ENCODE measurements at regions not wholly inside any gene's neighbourhood (a gene's known extent, or its start where the extent isn't known, plus 50 kb on each side); places are given as distances from the start of the nearest gene placed in this dataset.
"Not testable (repeated sequence)": the region's sequence is repeated elsewhere in the genome, so short reads cannot be mapped to it uniquely, and the experiment has no call there.

DNA sequence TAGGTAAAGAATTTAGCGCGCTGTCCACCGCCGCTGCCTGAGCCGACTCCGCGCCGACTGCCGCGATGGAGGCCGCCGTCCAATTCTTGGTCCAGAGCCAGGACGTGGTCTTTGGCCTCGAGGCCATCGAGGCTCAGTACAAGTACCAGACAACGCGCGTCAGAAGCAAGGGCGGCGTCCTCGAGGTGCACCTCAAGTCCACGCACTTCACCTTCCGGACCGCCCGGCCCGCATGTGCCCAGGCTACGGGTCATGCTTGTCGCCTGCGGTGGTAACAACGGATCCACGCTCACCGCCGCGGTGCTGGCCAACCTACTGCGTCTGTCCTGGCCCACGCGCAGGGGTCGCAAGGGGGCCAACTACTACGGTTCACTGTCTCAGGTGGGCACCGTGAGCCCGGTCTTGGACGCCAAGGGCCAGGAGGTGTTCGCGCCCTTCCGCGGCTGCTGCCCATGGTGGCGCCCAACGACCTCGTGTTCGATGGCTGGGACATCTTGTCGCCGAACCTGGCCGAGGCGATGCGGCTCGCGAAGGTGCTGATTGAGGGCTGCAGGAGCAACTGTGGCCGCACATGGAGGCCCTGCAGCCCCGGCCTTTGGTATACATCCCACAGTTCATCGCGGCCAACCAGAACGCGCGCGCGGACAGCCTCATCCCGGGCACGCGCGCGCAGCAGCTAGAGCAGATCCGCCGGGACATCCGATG lies 128.0 kb downstream of the ANAPC4 start:
- no peak for ATAC-seq
- no peak overlapping the region for H3K27ac Mint-ChIP-seq
- H3K27me3 Mint-ChIP-seq, result peaks cover 0 to 12% (median 0%) of the 10 kb centered on the region in 5 donors
- H3K36me3 Mint-ChIP-seq, result no peaks in the 10 kb centered on the region
- peaks cover 0 to 11% (median 1%) of the 10 kb centered on the region in 9 donors for H3K9me3 Mint-ChIP-seq
- no peaks in the 10 kb centered on the region for H3K4me1 Mint-ChIP-seq
- POLR2A ChIA-PET, result no interaction called here
- no peak for DNase-seq
- H3K4me3 Mint-ChIP-seq, result no peak overlapping the region

DNA sequence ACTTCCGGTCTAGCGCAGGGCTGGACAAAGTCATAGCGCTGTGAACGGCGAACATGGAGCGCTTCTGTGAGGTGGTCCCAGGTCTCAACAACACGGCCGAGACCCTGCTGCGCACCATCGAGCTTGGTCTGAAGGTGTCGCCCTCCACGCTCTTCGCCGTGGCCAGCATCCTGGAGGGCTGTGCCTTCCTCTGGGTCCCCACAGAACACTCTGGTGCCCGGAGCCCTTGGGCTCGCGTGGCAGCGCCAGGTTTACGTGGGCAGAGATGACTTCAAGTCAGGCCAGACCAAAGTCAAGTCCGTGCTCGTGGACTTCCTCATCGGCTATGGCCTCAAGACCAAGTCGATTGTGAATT lies 128.6 kb downstream of the ANAPC4 start:
- DNase-seq, result no peak
- ATAC-seq, result no peak
- Mint-ChIP-seq H3K27ac (no peak overlapping the region), H3K36me3 (no peaks in the 10 kb centered on the region), H3K9me3 (peaks cover 0 to 11% (median 1%) of the 10 kb centered on the region in 9 donors), H3K4me1 (no peaks in the 10 kb centered on the region), H3K27me3 (peaks cover 0 to 9% (median 0%) of the 10 kb centered on the region in 5 donors), H3K4me3 (no peak overlapping the region)
- POLR2A ChIA-PET, result no interaction called here

DNA sequence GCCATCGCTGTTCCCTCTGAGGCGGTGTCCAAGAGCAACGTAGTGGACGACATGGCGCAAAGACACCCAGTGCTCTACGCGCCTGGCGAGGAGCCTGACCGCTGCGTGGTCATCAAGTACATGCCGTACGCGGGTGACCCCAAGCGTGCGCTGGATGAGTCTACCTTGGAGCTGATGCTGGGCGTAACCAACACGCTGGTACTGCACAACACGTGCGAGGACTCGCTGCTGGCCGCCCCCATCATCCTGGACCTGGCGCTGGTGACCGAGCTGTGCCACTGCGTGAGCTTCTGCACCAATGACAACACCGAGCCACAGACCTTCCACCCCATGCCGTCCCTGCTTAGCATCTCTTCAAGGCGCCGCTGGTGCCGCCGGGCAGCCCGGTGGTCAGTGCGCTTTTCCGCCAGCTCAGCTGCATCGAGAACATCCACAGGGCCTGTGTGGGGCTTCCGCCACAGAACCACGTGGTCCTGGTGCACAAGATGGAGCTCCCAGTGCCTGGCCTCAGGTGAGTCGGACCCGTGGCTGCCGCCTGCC lies 129.0 kb downstream of the ANAPC4 start:
- Mint-ChIP-seq H3K27ac (no peak overlapping the region), H3K27me3 (peaks cover 0 to 8% (median 0%) of the 10 kb centered on the region in 5 donors), H3K4me1 (no peaks in the 10 kb centered on the region), H3K36me3 (no peaks in the 10 kb centered on the region), H3K4me3 (no peak overlapping the region), H3K9me3 (peaks cover 0 to 11% (median 1%) of the 10 kb centered on the region in 9 donors)
- ATAC-seq, result no peak
- POLR2A ChIA-PET, result no interaction called here
- DNase-seq, result no peak

DNA sequence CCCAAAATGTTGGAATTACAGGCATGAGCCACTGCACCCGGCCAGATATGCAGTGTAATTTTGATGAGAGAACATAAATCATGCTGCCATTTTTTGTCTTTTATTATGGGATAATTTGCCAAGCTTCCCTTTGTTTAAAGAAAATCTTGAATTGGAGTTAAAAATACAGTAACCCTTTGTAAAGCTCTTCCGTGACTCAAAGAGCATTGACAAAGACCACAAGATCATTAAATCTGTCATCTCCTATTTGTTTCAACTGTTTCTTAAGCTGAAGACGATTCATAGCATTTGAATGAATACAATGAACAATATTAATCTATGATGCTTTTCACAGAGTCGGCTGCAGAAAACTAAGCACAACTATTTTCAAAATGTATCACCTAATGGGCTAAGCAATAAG lies 132.6 kb downstream of the ANAPC4 start:
- no peak for DNase-seq
- no peaks in the 10 kb centered on the region for H3K4me1 Mint-ChIP-seq
- no peak overlapping the region for H3K27ac Mint-ChIP-seq
- ATAC-seq, result no peak
- peaks cover 0 to 9% (median 0%) of the 10 kb centered on the region in 5 donors for H3K27me3 Mint-ChIP-seq
- POLR2A ChIA-PET, result no interaction called here
- no peaks in the 10 kb centered on the region for H3K36me3 Mint-ChIP-seq
- no peak overlapping the region for H3K4me3 Mint-ChIP-seq
- peaks cover 0 to 2% (median 0%) of the 10 kb centered on the region in 9 donors for H3K9me3 Mint-ChIP-seq

DNA sequence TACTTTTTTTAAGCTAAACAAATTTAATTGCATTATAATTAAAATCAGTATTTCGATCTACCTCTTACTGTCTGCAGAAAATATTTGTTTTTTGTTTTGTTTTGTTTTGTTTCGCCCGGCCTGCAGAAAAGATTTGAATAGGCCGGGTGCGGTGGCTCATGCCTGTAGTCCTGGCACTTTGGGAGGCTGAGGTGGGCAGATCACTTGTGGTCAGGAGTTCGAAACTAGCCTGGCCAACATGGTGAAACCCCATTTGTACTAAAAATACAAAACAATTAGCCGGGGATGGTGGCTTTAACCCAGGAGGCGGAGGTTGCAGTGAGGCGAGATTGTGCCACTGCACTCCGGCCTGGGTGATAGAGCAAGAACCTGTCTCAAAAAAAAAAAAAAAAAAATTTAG lies 134.8 kb downstream of the ANAPC4 start:
- H3K27ac Mint-ChIP-seq, H3K9me3 Mint-ChIP-seq, DNase-seq, ATAC-seq, H3K4me3 Mint-ChIP-seq, H3K4me1 Mint-ChIP-seq, POLR2A ChIA-PET, H3K36me3 Mint-ChIP-seq: not testable (repeated sequence)
- peaks cover 0 to 14% (median 3%) of the 10 kb centered on the region in 5 donors for H3K27me3 Mint-ChIP-seq

DNA sequence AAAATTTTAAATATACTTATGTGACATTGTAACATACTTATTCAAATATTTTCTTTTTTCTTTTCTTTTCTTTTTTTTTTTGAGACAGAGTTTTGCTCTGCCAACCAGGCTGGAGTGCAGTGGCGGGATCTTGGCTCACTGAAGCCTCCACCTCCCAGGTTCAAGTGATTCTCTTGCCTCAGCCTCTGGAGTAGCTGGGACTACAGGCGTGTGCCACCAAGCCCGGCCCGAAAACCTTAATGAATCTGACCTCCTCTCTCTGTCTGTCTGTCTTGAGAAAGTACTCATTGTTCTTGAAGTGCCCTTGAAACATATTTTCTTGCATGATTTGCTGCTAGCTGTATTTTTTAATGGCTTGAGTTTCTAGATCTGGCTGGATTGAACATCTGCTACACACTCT lies 136.8 kb downstream of the ANAPC4 start:
- no peak overlapping the region for H3K27ac Mint-ChIP-seq
- ATAC-seq (no peak), DNase-seq (no peak)
- no peaks in the 10 kb centered on the region for H3K36me3 Mint-ChIP-seq
- H3K9me3 Mint-ChIP-seq, result no peaks in the 10 kb centered on the region
- peaks cover 0 to 17% (median 6%) of the 10 kb centered on the region in 5 donors for H3K27me3 Mint-ChIP-seq
- POLR2A ChIA-PET, result no interaction called here
- H3K4me3 Mint-ChIP-seq, result no peak overlapping the region
- no peaks in the 10 kb centered on the region for H3K4me1 Mint-ChIP-seq

DNA sequence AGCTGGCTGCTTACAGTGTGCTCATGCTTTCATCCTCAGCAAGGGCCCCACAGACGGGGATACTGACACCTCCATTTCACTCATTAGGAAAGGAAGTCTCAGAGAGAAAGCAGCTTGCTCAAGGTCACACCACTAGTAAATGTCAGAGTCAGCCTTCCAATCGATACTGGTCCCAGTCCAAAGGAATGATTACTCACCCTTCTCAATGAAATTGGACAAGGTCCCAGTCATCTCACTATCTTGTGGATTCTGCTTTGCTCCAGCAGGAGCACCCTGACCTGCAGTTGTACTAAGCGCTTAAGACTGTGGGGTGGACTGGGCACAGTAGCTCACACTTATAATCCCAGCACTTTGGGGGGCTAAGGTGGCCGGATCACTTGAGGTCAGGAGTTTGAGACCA lies 132.2 kb upstream of the SLC34A2 start:
- Mint-ChIP-seq H3K4me1 (no peaks in the 10 kb centered on the region), H3K27ac (no peak overlapping the region), H3K9me3 (peaks cover 0 to 1% (median 0%) of the 10 kb centered on the region in 9 donors), H3K4me3 (no peak overlapping the region), H3K36me3 (no peaks in the 10 kb centered on the region), H3K27me3 (peaks cover 4 to 9% (median 6%) of the 10 kb centered on the region in 5 donors)
- POLR2A ChIA-PET, result no interaction called here
- no peak for DNase-seq
- ATAC-seq, result no peak

DNA sequence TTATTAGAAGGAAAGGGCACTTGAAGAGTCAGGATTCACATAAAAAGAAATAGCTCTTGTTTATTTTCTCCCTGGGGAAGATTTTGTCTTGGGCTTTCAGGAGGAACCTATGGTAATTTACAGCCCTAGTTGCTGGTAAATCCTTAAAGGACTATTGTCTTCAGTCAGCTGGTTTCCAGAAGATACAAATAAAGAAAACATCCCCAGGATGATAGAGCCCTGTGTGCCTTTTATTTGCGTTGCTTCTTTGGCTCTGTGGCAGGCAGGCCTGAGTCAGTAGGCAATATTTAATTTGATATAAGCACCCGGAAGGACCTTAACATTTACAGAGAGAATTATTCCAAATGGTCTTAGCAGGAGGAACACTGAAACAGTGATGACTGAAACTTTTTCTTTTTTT lies 131.0 kb upstream of the SLC34A2 start:
- Mint-ChIP-seq H3K36me3 (no peaks in the 10 kb centered on the region), H3K27me3 (peaks cover 5 to 11% (median 9%) of the 10 kb centered on the region in 5 donors)
- POLR2A ChIA-PET, result no interaction called here

DNA sequence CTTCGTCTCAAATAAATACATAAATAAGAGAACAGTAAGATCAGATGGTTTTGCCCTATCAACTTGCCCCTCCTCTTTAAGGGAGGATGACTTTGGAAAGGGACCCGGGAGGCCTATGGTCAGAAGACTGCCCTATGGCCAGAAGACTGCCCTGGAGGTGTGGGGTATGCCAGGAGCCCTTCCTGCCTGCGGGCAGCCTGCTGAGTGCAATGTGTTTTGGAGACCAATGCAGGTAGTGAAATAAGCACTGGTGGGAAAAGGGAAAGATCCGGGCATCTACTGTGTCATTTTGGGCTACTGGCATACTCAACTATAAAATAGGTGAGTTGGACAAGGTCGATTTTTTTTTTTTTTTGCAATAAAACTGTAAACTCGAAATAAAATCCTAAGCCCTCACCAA lies 129.8 kb upstream of the SLC34A2 start:
- H3K4me3 Mint-ChIP-seq, result no peak overlapping the region

More for the DNA sequence above, 131.0 kb upstream of the SLC34A2 start:
- H3K4me1 Mint-ChIP-seq, result no peaks in the 10 kb centered on the region
- no peak for DNase-seq
- H3K4me3 Mint-ChIP-seq, result no peak overlapping the region
- no peak overlapping the region for H3K27ac Mint-ChIP-seq
- peaks cover 0 to 2% (median 0%) of the 10 kb centered on the region in 9 donors for H3K9me3 Mint-ChIP-seq
- no peak for ATAC-seq

DNA sequence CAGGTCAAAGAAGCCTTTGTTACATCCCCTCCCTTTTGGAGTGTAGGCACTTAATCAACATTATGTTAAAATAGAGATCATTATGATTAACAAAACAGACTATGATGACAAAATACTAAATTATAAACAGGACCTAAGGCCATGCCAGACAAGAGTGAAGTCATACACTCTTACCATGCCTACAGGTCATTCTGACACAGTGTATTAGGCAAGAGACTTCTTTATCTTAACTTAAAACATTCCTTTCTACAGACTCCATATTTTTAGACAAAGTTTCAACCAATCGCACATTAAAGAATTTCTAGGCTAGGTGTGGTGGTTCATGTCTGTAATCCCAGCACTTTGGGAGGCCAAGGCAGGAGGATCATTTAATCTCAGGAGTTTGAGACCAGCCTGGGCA lies 128.6 kb upstream of the SLC34A2 start:
- H3K4me1 Mint-ChIP-seq, result no peaks in the 10 kb centered on the region
- H3K4me3 Mint-ChIP-seq, result no peak overlapping the region
- no peaks in the 10 kb centered on the region for H3K36me3 Mint-ChIP-seq
- POLR2A ChIA-PET, result no interaction called here
- no peak for DNase-seq
- no peak overlapping the region for H3K27ac Mint-ChIP-seq
- H3K27me3 Mint-ChIP-seq, result peaks cover 6 to 13% (median 9%) of the 10 kb centered on the region in 5 donors
- peaks cover 0 to 8% (median 0%) of the 10 kb centered on the region in 9 donors for H3K9me3 Mint-ChIP-seq
- ATAC-seq, result no peak

More for the DNA sequence above, 129.8 kb upstream of the SLC34A2 start:
- POLR2A ChIA-PET, result no interaction called here
- peaks cover 0 to 2% (median 0%) of the 10 kb centered on the region in 9 donors for H3K9me3 Mint-ChIP-seq
- ATAC-seq (no peak), DNase-seq (no peak)
- H3K27ac Mint-ChIP-seq, result no peak overlapping the region
- no peaks in the 10 kb centered on the region for H3K4me1 Mint-ChIP-seq
- H3K27me3 Mint-ChIP-seq, result peaks cover 5 to 11% (median 8%) of the 10 kb centered on the region in 5 donors
- no peaks in the 10 kb centered on the region for H3K36me3 Mint-ChIP-seq

DNA sequence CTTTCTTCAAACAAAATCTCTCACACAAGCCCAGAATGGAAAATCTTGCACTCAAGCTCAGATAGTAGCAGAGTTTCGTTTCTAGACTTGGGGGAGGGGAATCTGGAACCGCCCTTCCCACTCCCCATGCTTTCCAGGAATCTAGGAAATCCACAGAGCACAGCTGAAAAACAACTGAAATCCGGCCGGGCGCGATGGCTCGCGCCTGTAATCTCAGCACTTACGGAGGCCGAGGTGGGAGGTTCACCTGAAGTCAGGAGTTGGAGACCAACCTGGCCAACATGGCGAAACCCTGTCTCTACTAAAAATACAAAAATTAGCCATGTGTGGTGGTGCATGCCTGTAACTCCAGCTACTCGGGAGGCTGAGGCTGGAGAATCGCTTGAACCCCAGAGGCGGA lies 127.3 kb upstream of the SLC34A2 start:
- POLR2A ChIA-PET, result no interaction called here
- H3K4me1 Mint-ChIP-seq, result no peaks in the 10 kb centered on the region
- no peak overlapping the region for H3K27ac Mint-ChIP-seq
- H3K9me3 Mint-ChIP-seq, result peaks cover 0 to 9% (median 0%) of the 10 kb centered on the region in 9 donors
- no peak overlapping the region for H3K4me3 Mint-ChIP-seq
- no peak for DNase-seq
- H3K36me3 Mint-ChIP-seq, result no peaks in the 10 kb centered on the region
- ATAC-seq, result no peak
- H3K27me3 Mint-ChIP-seq, result peaks cover 0 to 12% (median 6%) of the 10 kb centered on the region in 5 donors

DNA sequence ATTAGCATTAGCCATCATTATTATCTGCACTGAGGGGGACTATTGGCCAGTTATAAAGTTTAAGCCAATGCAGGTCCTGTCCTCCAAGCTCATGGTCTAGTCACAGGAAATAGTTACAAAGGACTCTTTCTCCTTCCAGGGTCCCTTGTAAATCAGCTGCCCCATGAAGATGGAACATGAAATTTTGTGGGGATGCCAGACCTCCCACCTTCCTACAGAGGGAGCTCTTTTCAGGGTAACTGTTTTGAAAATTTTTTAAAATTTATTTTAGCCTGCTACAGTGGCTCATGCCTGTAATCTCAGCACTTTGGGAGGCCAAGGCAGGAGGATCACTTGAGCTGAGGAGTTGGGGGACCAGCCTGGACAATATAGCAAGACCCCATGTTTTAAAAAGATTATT lies 124.4 kb upstream of the SLC34A2 start:
- ATAC-seq, result no peak
- no peak overlapping the region for H3K4me3 Mint-ChIP-seq

DNA sequence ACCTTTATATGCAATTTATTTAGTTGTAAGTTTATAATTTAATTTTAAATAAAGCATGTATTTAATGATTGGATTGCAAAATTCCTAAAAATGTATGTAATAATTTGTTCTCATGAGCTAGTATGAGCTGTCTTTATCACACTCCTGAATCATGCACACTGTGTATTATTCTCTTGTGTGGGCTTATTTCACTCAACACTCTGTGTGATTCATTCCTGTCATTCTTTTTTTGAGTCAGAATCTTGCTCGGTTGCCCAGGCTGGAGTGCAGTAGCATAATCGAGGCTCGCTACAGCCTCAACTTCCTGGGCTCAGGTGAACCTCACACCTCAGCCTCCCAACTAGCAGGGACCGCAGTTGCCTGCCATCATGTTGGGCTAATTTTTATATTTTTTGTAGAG lies 123.1 kb upstream of the SLC34A2 start:
- no peak for ATAC-seq
- peaks cover 0 to 9% (median 0%) of the 10 kb centered on the region in 9 donors for H3K9me3 Mint-ChIP-seq
- POLR2A ChIA-PET, result no interaction called here
- no peaks in the 10 kb centered on the region for H3K4me1 Mint-ChIP-seq
- H3K27ac Mint-ChIP-seq, result no peak overlapping the region
- no peak overlapping the region for H3K4me3 Mint-ChIP-seq
- no peaks in the 10 kb centered on the region for H3K36me3 Mint-ChIP-seq
- H3K27me3 Mint-ChIP-seq, result peaks cover 6 to 31% (median 8%) of the 10 kb centered on the region in 5 donors
- no peak for DNase-seq

More for the DNA sequence above, 124.4 kb upstream of the SLC34A2 start:
- DNase-seq, result no peak
- POLR2A ChIA-PET, result no interaction called here
- peaks cover 6 to 23% (median 10%) of the 10 kb centered on the region in 5 donors for H3K27me3 Mint-ChIP-seq
- no peaks in the 10 kb centered on the region for H3K4me1 Mint-ChIP-seq
- peaks cover 0 to 9% (median 0%) of the 10 kb centered on the region in 9 donors for H3K9me3 Mint-ChIP-seq
- no peaks in the 10 kb centered on the region for H3K36me3 Mint-ChIP-seq
- no peak overlapping the region for H3K27ac Mint-ChIP-seq

DNA sequence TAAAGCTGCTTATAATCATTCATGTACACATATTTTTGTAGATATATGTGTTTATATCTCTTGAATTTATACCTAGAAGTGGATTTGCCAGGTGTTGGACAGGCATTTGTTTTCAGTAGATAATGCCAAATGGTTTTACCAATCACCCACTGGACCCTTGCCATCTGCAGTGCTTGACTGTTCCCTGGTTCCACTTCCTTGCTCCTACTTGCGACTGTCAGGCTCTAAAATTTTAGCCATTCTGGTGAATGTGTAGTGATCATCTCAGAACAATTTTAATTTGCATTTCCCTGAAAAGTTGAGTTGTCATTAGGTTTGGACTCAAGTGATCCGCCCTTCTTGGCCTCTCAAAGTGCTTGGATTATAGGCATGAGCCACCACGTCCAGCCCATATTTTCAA lies 122.4 kb upstream of the SLC34A2 start:
- H3K4me3 Mint-ChIP-seq, result no peak overlapping the region
- H3K27ac Mint-ChIP-seq, result no peak overlapping the region

More for the DNA sequence above, 122.4 kb upstream of the SLC34A2 start:
- DNase-seq (no peak), ATAC-seq (no peak)
- Mint-ChIP-seq H3K9me3 (peaks cover 0 to 9% (median 0%) of the 10 kb centered on the region in 9 donors), H3K4me1 (no peaks in the 10 kb centered on the region), H3K27me3 (peaks cover 6 to 31% (median 8%) of the 10 kb centered on the region in 5 donors), H3K36me3 (no peaks in the 10 kb centered on the region)
- POLR2A ChIA-PET, result no interaction called here
